ENCODE measurements at regions not wholly inside any gene's neighbourhood (a gene's known extent, or its start where the extent isn't known, plus 50 kb on each side); places are given as distances from the start of the nearest gene placed in this dataset.

DNA sequence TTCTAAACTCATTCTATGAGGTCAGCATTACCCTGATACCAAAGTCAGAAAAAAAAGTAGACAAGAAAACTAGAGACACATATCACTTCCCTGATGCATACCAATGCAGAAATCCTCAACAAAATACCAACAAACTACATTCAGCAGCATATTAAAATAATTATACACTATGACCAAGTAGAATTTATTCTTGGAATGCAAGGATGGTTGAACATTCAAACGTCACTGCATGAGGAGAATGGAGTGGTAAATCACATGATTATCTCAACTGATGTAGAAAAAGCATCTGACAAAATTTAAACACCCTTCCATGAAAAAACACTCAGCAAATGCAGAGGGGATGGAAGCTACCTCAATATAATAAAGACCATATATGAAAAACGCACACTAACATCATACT is 155.0 kb upstream of the KCNJ18 start:
- Histone ChIP-seq H2BK12ac (ENCODE audit: low read depth, low read length) (no peak overlapping the region), H3K23me2 (ENCODE audit: low read depth, low read length) (no peaks in the 10 kb centered on the region; the same call in 1 of the 2 replicates), H3K4me2 (ENCODE audit: insufficient read depth in 1 of 2, low read depth in 2 of 2, low read length in 2 of 2) (no peak overlapping the region), H3K4me3 (ENCODE audit: extremely low read depth in 1 of 4, insufficient read depth in 2 of 4, low read depth in 3 of 4, low read length in 4 of 4) (no peak overlapping the region), H4K91ac (replicated peaks; ENCODE audit: insufficient read length, low read length) (no peak overlapping the region), H2AFZ (ENCODE audit: low read length) (no peak overlapping the region), H3K79me2 (ENCODE audit: control insufficient read depth in 1 of 2, insufficient read depth in 2 of 2, low read length in 2 of 2) (no peaks in the 10 kb centered on the region), H2BK5ac (ENCODE audit: low read depth, low read length) (no peak overlapping the region), H3K27ac (ENCODE audit: low read depth, low read length) (no peak overlapping the region), H3K4me1 (replicated peaks in 1 of 4; ENCODE audit: control insufficient read depth in 3 of 4, insufficient read depth in 4 of 4, low read length in 3 of 4) (no peaks in the 10 kb centered on the region), H3K23ac (ENCODE audit: insufficient read length) (no peak overlapping the region), H3K79me1 (ENCODE audit: low read depth, low read length) (no peaks in the 10 kb centered on the region), H3K9me3 (ENCODE audit: insufficient read depth in 2 of 2, low read depth in 1 of 2, low read length in 1 of 2) (peaks cover 63 to 65% of the 10 kb centered on the region in 2 experiments), H4K8ac (ENCODE audit: extremely low read depth, insufficient read depth, low read length) (no peak overlapping the region), H2AK5ac (ENCODE audit: low read depth, low read length) (no peak overlapping the region), H3K4ac (replicated peaks; ENCODE audit: insufficient read length, low read depth, low read length) (no peak overlapping the region), H3K27me3 (replicated peaks in 1 of 4; ENCODE audit: control insufficient read depth in 3 of 4, extremely low read depth in 1 of 4, insufficient read depth in 3 of 4, low read length in 3 of 4) (no peaks in the 10 kb centered on the region), H4K20me1 (replicated peaks in 1 of 2; ENCODE audit: control insufficient read depth in 1 of 2, insufficient read depth in 2 of 2, low read length in 2 of 2) (no peaks in the 10 kb centered on the region), H4K5ac (ENCODE audit: insufficient read length, low read depth, low read length) (no peak overlapping the region), H2BK120ac (replicated peaks; ENCODE audit: low read depth, low read length) (no peak overlapping the region), H3K14ac (ENCODE audit: insufficient read length) (no peak overlapping the region), H3K36me3 (ENCODE audit: control insufficient read depth in 2 of 4, insufficient read depth in 4 of 4, low read length in 3 of 4) (no peaks in the 10 kb centered on the region), H2BK20ac (ENCODE audit: low read length) (no peak overlapping the region), H3K9ac (replicated peaks in 1 of 4; ENCODE audit: extremely low read depth in 1 of 4, low read depth in 3 of 4, low read length in 3 of 4) (no peak overlapping the region), H3K56ac (replicated peaks; ENCODE audit: insufficient read length, low read depth, low read length) (no peak overlapping the region), H3K18ac (ENCODE audit: extremely low read depth, low read length) (no peak overlapping the region), H2BK15ac (ENCODE audit: low read length) (no peak overlapping the region)
- 58% methylated on average over 2 of the region's 2 CpGs; no CpG with 5 or more reads in 1 of the 2 experiments for WGBS, 2 experiments (ENCODE audit: extremely low coverage in 1 of 2, insufficient coverage in 1 of 2, insufficient read length in 1 of 2, insufficient replicate concordance in 2 of 2, low coverage in 1 of 2, low lambda C conversion rate in 2 of 2, missing lambda C conversion rate in 1 of 2)
- no peak for DNase-seq (ENCODE audit: low read depth in 1 of 2, low spot score in 2 of 2)
- CTCF ChIA-PET (ENCODE audit: partially characterized antibody), result no interaction called here
- no peak for FAIRE-seq
- POLR2A ChIA-PET (ENCODE audit: partially characterized antibody), result no interaction called here
- TF ChIP-seq POLR2AphosphoS5 (IDR thresholded peaks at IDR 0.05; ENCODE audit: low read depth, low read length) (no peak), PHF8 (conservative IDR thresholded peaks at IDR 0.05; ENCODE audit: low read depth, low read length) (no peak), NRF1 (IDR thresholded peaks at IDR 0.05; ENCODE audit: low read depth, low read length) (no peak), RFX5 (IDR thresholded peaks at IDR 0.05; ENCODE audit: borderline replicate concordance, low read depth, low read length) (no peak), POLR2A (IDR thresholded peaks at IDR 0.05; ENCODE audit: control extremely low read depth in 1 of 2, low read depth in 2 of 2, low read length in 2 of 2) (no peak), FOSL1 (IDR thresholded peaks at IDR 0.05; ENCODE audit: insufficient read depth, low read depth, low read length) (no peak), CEBPB (IDR thresholded peaks at IDR 0.05; ENCODE audit: low read depth, low read length) (no peak), CREB1 (IDR thresholded peaks at IDR 0.05) (no peak)
- TF ChIP-seq, protein P1, sequence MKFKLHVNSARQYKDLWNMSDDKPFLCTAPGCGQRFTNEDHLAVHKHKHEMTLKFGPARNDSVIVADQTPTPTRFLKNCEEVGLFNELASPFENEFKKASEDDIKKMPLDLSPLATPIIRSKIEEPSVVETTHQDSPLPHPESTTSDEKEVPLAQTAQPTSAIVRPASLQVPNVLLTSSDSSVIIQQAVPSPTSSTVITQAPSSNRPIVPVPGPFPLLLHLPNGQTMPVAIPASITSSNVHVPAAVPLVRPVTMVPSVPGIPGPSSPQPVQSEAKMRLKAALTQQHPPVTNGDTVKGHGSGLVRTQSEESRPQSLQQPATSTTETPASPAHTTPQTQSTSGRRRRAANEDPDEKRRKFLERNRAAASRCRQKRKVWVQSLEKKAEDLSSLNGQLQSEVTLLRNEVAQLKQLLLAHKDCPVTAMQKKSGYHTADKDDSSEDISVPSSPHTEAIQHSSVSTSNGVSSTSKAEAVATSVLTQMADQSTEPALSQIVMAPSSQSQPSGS (IDR thresholded peaks at IDR 0.05; ENCODE audit: low read length), result no peak
